Neutrophil (primary cell): ENCODE measurements at regions not wholly inside any gene's neighbourhood (a gene's known extent, or its start where the extent isn't known, plus 50 kb on each side); places are given as distances from the start of the nearest gene placed in this dataset.

Source experiments
- H3K27ac ChIP-seq: fragments of 200-600 bp; sonication (generic); 2 replicates; pipeline ENCODE4 v1.5.1; 2016; ENCODE audit warnings: mild to moderate bottlenecking, moderate library complexity
- H3K27me3 ChIP-seq: fragments of 200-600 bp; sonication (generic); 2 replicates; pipeline ENCODE4 v1.6.0; 2016; ENCODE audit warnings: mild to moderate bottlenecking
- H3K36me3 ChIP-seq: fragments of 200-600 bp; sonication (generic); 2 replicates; pipeline ENCODE4 v1.5.1; 2017
- H3K4me1 ChIP-seq, 2 experiments: fragments of 200-600 bp in 1 of 2; sonication (generic) in 1 of 2; 1 replicate in 1 of 2; 2 replicates in 1 of 2; pipeline versions ENCODE4 v1.5.1 to v1.6.1; 2013 to 2016; ENCODE audit warnings: low read depth in 1 of 2, low read length in 1 of 2, mild to moderate bottlenecking in 1 of 2, moderate library complexity in 1 of 2; ENCODE audit not compliant: control insufficient read depth in 1 of 2, insufficient read depth in 1 of 2
- H3K4me3 ChIP-seq, 2 experiments: fragments of 200-600 bp in 1 of 2; sonication (generic) in 1 of 2; 1 replicate in 1 of 2; 2 replicates in 1 of 2; pipeline ENCODE4 v1.5.1; 2013 to 2016; ENCODE audit warnings: low read depth in 1 of 2, low read length in 1 of 2, mild to moderate bottlenecking in 1 of 2, moderate library complexity in 1 of 2
- H3K9me3 ChIP-seq: fragments of 200-600 bp; sonication (generic); 2 replicates; pipeline ENCODE4 v1.5.1; 2016
- CTCF ChIP-seq: fragments of 200-600 bp; sonication (generic); IDR thresholded peaks from 2 replicates; pipeline ENCODE4 v1.5.1; 2016; ENCODE audit warnings: antibody characterized with exemption

GRCh38 chr1:163874070-163874469, 552.3 kb downstream of the NUF2 start:
- H3K27me3 ChIP-seq = no peaks in the 10 kb centered on the region
- H3K9me3 ChIP-seq = no peaks in the 10 kb centered on the region
- H3K4me1 ChIP-seq = no peaks in the 10 kb centered on the region
- no peak overlapping the region for H3K27ac ChIP-seq
- no peaks in the 10 kb centered on the region for H3K36me3 ChIP-seq
- H3K4me3 ChIP-seq = no peak overlapping the region
- TF ChIP-seq CTCF = no peak

- TF ChIP-seq CTCF = no peak
- no peaks in the 10 kb centered on the region for H3K27me3 ChIP-seq
- H3K4me3 ChIP-seq = no peak overlapping the region
- no peak overlapping the region for H3K27ac ChIP-seq
- no peaks in the 10 kb centered on the region for H3K4me1 ChIP-seq
- H3K36me3 ChIP-seq = no peaks in the 10 kb centered on the region
- H3K9me3 ChIP-seq = no peaks in the 10 kb centered on the region
Observed at GRCh38 chr1:163875200-163875926, 553.6 kb downstream of the NUF2 start.

GRCh38 chr1:163875927-163876320, 554.2 kb downstream of the NUF2 start:
- H3K9me3 ChIP-seq = no peaks in the 10 kb centered on the region
- no peaks in the 10 kb centered on the region for H3K4me1 ChIP-seq
- no peaks in the 10 kb centered on the region for H3K36me3 ChIP-seq
- no peak overlapping the region for H3K4me3 ChIP-seq
- H3K27me3 ChIP-seq = no peaks in the 10 kb centered on the region
- no peak overlapping the region for H3K27ac ChIP-seq
- no peak for TF ChIP-seq CTCF

- H3K27me3 ChIP-seq = no peaks in the 10 kb centered on the region
- H3K9me3 ChIP-seq = no peaks in the 10 kb centered on the region
- H3K36me3 ChIP-seq = no peaks in the 10 kb centered on the region
- no peak overlapping the region for H3K4me3 ChIP-seq
- no peaks in the 10 kb centered on the region for H3K4me1 ChIP-seq
- no peak overlapping the region for H3K27ac ChIP-seq
- TF ChIP-seq CTCF = no peak
Observed at GRCh38 chr1:163876546-163876945, 554.8 kb downstream of the NUF2 start.

- Histone ChIP-seq H3K36me3 (no peaks in the 10 kb centered on the region), H3K4me1 (no peaks in the 10 kb centered on the region), H3K9me3 (no peaks in the 10 kb centered on the region), H3K4me3 (no peak overlapping the region), H3K27ac (no peak overlapping the region), H3K27me3 (no peaks in the 10 kb centered on the region)
- no peak for TF ChIP-seq CTCF
Observed at GRCh38 chr1:163877016-163877415, 555.3 kb downstream of the NUF2 start.
